Testis (tissue), 2 donors: ENCODE measurements at regions not wholly inside any gene's neighbourhood (a gene's known extent, or its start where the extent isn't known, plus 50 kb on each side); places are given as distances from the start of the nearest gene placed in this dataset.

ENCODE experiments used
- POLR2A ChIP-seq: fragments of 450-650 bp; IDR thresholded peaks from one replicate; pipeline ENCODE4 v1.6.1; 2017; ENCODE audit warnings: antibody characterized with exemption, mild to moderate bottlenecking, moderate library complexity
- TF ChIP-seq, protein P1 (sequence below), 3 experiments: fragments of 450-650 bp in 2 of 3; fragments of 200-600 bp in 1 of 3; sonication (generic) in 1 of 3; IDR thresholded peaks; one replicate each; pipeline ENCODE4 v1.5.1; 2016 to 2019; ENCODE audit warnings: antibody characterized with exemption in 3 of 3, mild to moderate bottlenecking in 2 of 3, moderate library complexity in 1 of 3

DNA sequence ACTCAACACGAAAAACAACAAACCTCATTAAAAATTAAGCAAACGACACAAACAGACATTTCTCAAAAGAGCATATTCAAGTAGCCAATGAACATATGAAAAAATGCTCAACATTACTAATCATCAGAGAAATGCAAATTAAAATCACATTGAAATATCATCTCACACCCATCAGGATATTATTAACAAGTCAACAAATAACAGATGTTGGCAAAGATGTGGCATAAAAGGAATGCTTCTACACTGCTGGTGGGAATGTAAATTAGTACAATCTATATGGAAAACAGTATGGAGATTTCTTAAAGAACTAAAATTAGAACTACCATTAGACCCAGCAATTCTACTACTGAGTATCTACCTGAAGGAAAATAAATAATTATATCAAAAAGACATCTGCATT is 182.2 kb downstream of the KITLG start:
- no peak for TF ChIP-seq POLR2A
- TF ChIP-seq, protein P1, sequence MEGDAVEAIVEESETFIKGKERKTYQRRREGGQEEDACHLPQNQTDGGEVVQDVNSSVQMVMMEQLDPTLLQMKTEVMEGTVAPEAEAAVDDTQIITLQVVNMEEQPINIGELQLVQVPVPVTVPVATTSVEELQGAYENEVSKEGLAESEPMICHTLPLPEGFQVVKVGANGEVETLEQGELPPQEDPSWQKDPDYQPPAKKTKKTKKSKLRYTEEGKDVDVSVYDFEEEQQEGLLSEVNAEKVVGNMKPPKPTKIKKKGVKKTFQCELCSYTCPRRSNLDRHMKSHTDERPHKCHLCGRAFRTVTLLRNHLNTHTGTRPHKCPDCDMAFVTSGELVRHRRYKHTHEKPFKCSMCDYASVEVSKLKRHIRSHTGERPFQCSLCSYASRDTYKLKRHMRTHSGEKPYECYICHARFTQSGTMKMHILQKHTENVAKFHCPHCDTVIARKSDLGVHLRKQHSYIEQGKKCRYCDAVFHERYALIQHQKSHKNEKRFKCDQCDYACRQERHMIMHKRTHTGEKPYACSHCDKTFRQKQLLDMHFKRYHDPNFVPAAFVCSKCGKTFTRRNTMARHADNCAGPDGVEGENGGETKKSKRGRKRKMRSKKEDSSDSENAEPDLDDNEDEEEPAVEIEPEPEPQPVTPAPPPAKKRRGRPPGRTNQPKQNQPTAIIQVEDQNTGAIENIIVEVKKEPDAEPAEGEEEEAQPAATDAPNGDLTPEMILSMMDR (IDR thresholded peaks at IDR 0.05): no peak
